H1 (cell line): ENCODE measurements at regions not wholly inside any gene's neighbourhood (a gene's known extent, or its start where the extent isn't known, plus 50 kb on each side); places are given as distances from the start of the nearest gene placed in this dataset.

ENCODE experiments used
- CTCF ChIA-PET: fragments of 300-600 bp; sonication (Branson Sonifier 250); formaldehyde crosslinking; loops from one replicate; lab custom pipeline; 2021; ENCODE audit not compliant: partially characterized antibody; lab: Charles Lee
- POLR2A ChIA-PET: fragments of 300-600 bp; sonication (Branson Sonifier 250); formaldehyde crosslinking; loops from one replicate; lab custom pipeline; 2021; ENCODE audit warnings: inconsistent platforms; ENCODE audit not compliant: partially characterized antibody; lab: Charles Lee
- DNase-seq, 2 experiments: peaks; one replicate each; pipeline versions ENCODE4 v3.0.0 to v3.0.0-alpha.2; 2010 to 2022; ENCODE audit warnings: low spot score in 2 of 2, low read depth in 1 of 2, mixed read lengths in 1 of 2
- FAIRE-seq: peaks from 2 replicates; lab custom pipeline; 2011; peaks lifted over from hg19 to GRCh38; lab: Jason Lieb, UNC
- H2AFZ ChIP-seq: 2 replicates; pipeline ENCODE4 v1.8.1; 2012; ENCODE audit warnings: low read length, inconsistent platforms
- H2AK5ac ChIP-seq: 2 replicates; pipeline ENCODE4 v1.6.1; 2013; ENCODE audit warnings: low read depth, low read length
- H2BK120ac ChIP-seq: replicated peaks from 2 replicates; pipeline ENCODE3; 2013; ENCODE audit warnings: low read depth, low read length, inconsistent platforms
- H2BK12ac ChIP-seq: 2 replicates; pipeline ENCODE4 v1.6.1; 2013; ENCODE audit warnings: low read depth, low read length
- H2BK15ac ChIP-seq: 2 replicates; pipeline ENCODE4 v1.6.1; 2013; ENCODE audit warnings: low read length
- H2BK20ac ChIP-seq: 2 replicates; pipeline ENCODE4 v1.6.1; 2013; ENCODE audit warnings: low read length
- H2BK5ac ChIP-seq: 2 replicates; pipeline ENCODE4 v1.6.1; 2013; ENCODE audit warnings: low read depth, low read length
- H3K14ac ChIP-seq: 2 replicates; pipeline ENCODE4 v1.6.1; 2013; ENCODE audit warnings: inconsistent platforms; ENCODE audit not compliant: insufficient read length
- H3K18ac ChIP-seq: 2 replicates; pipeline ENCODE4 v1.6.1; 2013; ENCODE audit warnings: low read length; ENCODE audit errors: extremely low read depth
- H3K23ac ChIP-seq: 2 replicates; pipeline ENCODE4 v1.6.1; 2013; ENCODE audit warnings: inconsistent platforms; ENCODE audit not compliant: insufficient read length
- H3K23me2 ChIP-seq: 2 replicates; pipeline ENCODE4 v1.6.1; 2013; ENCODE audit warnings: low read depth, low read length
- H3K27ac ChIP-seq: 2 replicates; pipeline ENCODE4 v1.6.1; 2011; ENCODE audit warnings: low read depth, low read length, inconsistent platforms
- H3K27me3 ChIP-seq, 4 experiments: replicated peaks in 1 of 4; 1 replicate in 1 of 4; 2 replicates in 3 of 4; pipeline versions ENCODE4 v1.6.1 to v1.8.1; 2011 to 2013; ENCODE audit warnings: low read length in 3 of 4, mild to moderate bottlenecking in 3 of 4, inconsistent platforms in 2 of 4, mixed read lengths in 2 of 4, moderate library complexity in 1 of 4; ENCODE audit not compliant: control insufficient read depth in 3 of 4, insufficient read depth in 3 of 4; ENCODE audit errors: extremely low read depth in 1 of 4
- H3K36me3 ChIP-seq, 4 experiments: 2 replicates each; pipeline versions ENCODE4 v1.6.1 to v1.8.1; 2011 to 2013; ENCODE audit warnings: mild to moderate bottlenecking in 4 of 4, low read length in 3 of 4, moderate library complexity in 2 of 4, control low read depth in 1 of 4, inconsistent platforms in 1 of 4; ENCODE audit not compliant: insufficient read depth in 4 of 4, control insufficient read depth in 2 of 4
- H3K4ac ChIP-seq: replicated peaks from 2 replicates; pipeline ENCODE3; 2013; ENCODE audit warnings: low read length, low read depth, mixed read lengths, inconsistent platforms; ENCODE audit not compliant: insufficient read length
- H3K4me1 ChIP-seq, 4 experiments: replicated peaks in 1 of 4; 1 replicate in 1 of 4; 2 replicates in 3 of 4; pipeline versions ENCODE4 v1.6.1 to v1.8.1; 2011 to 2013; ENCODE audit warnings: low read length in 3 of 4, inconsistent platforms in 2 of 4, mixed read lengths in 1 of 4; ENCODE audit not compliant: insufficient read depth in 4 of 4, control insufficient read depth in 3 of 4
- H3K4me2 ChIP-seq, 2 experiments: 2 replicates each; pipeline versions ENCODE4 v1.6.1 to v1.8.1; 2011 to 2013; ENCODE audit warnings: low read depth in 2 of 2, low read length in 2 of 2, control low read depth in 1 of 2, inconsistent platforms in 1 of 2, mild to moderate bottlenecking in 1 of 2; ENCODE audit not compliant: insufficient read depth in 1 of 2
- H3K4me3 ChIP-seq, 4 experiments: fragments of 200-600, 300-600 bp in 1 of 4; sonication (generic), shearing (Covaris generic), sonication (Bioruptor Twin) in 1 of 4; 2 replicates each; pipeline versions ENCODE4 v1.5.1 to v1.8.1; 2011 to 2016; ENCODE audit warnings: low read length in 4 of 4, low read depth in 3 of 4, control low read depth in 2 of 4, inconsistent platforms in 2 of 4, mild to moderate bottlenecking in 2 of 4, mixed read lengths in 1 of 4, moderate library complexity in 1 of 4; ENCODE audit not compliant: insufficient read depth in 2 of 4; ENCODE audit errors: extremely low read depth in 1 of 4
- H3K56ac ChIP-seq: replicated peaks from 2 replicates; pipeline ENCODE3; 2013; ENCODE audit warnings: low read depth, mild to moderate bottlenecking, mixed read lengths, low read length, inconsistent platforms; ENCODE audit not compliant: insufficient read length
- H3K79me1 ChIP-seq: 2 replicates; pipeline ENCODE4 v1.6.1; 2013; ENCODE audit warnings: low read depth, low read length, control low read depth
- H3K79me2 ChIP-seq, 2 experiments: 2 replicates each; pipeline versions ENCODE4 v1.6.1 to v1.8.1; 2012 to 2013; ENCODE audit warnings: low read length in 2 of 2, mild to moderate bottlenecking in 2 of 2, inconsistent platforms in 1 of 2; ENCODE audit not compliant: insufficient read depth in 2 of 2, control insufficient read depth in 1 of 2
- H3K9ac ChIP-seq, 4 experiments: replicated peaks in 1 of 4; 1 replicate in 1 of 4; 2 replicates in 3 of 4; pipeline versions ENCODE4 v1.6.1 to v1.8.1; 2011 to 2013; ENCODE audit warnings: low read depth in 3 of 4, low read length in 3 of 4, control low read depth in 2 of 4, mild to moderate bottlenecking in 2 of 4, moderate library complexity in 2 of 4, inconsistent platforms in 1 of 4; ENCODE audit errors: extremely low read depth in 1 of 4
- H3K9me3 ChIP-seq, 2 experiments: 2 replicates each; pipeline versions ENCODE4 v1.6.1 to v1.8.1; 2012 to 2013; ENCODE audit warnings: mild to moderate bottlenecking in 2 of 2, moderate library complexity in 2 of 2, control low read depth in 1 of 2, inconsistent platforms in 1 of 2, low read depth in 1 of 2, low read length in 1 of 2, mixed read lengths in 1 of 2; ENCODE audit not compliant: insufficient read depth in 2 of 2
- H4K20me1 ChIP-seq, 2 experiments: replicated peaks in 1 of 2; 2 replicates each; pipeline versions ENCODE3 to v1.8.1; 2011 to 2013; ENCODE audit warnings: inconsistent platforms in 2 of 2, low read length in 2 of 2, mild to moderate bottlenecking in 1 of 2; ENCODE audit not compliant: insufficient read depth in 2 of 2, control insufficient read depth in 1 of 2
- H4K5ac ChIP-seq: 2 replicates; pipeline ENCODE4 v1.6.1; 2013; ENCODE audit warnings: low read length, low read depth, mixed read lengths, inconsistent platforms; ENCODE audit not compliant: insufficient read length
- H4K8ac ChIP-seq: 2 replicates; pipeline ENCODE4 v1.8.0; 2013; ENCODE audit warnings: mild to moderate bottlenecking, moderate library complexity, low read length, inconsistent platforms; ENCODE audit not compliant: insufficient read depth; ENCODE audit errors: extremely low read depth
- H4K91ac ChIP-seq: replicated peaks from 2 replicates; pipeline ENCODE3; 2013; ENCODE audit warnings: low read length, mixed read lengths, inconsistent platforms; ENCODE audit not compliant: insufficient read length
- BACH1 ChIP-seq: IDR thresholded peaks from 2 replicates; pipeline ENCODE4 v1.6.1; 2012; ENCODE audit warnings: low read length, improper control_type of control experiment
- CTBP2 ChIP-seq: IDR thresholded peaks from 2 replicates; pipeline ENCODE4 v1.7.0; 2011; ENCODE audit warnings: borderline replicate concordance, mild to moderate bottlenecking, moderate library complexity, mixed read lengths, low read length; ENCODE audit not compliant: insufficient read depth, insufficient read length
- HDAC2 ChIP-seq, 2 experiments: fragments of 300-600 bp in 1 of 2; sonication (generic) in 1 of 2; IDR thresholded peaks; 2 replicates each; pipeline ENCODE4 v1.6.1; 2011 to 2012; ENCODE audit warnings: low read depth in 2 of 2, low read length in 2 of 2, mild to moderate bottlenecking in 2 of 2, moderate library complexity in 2 of 2, borderline replicate concordance in 1 of 2, inconsistent platforms in 1 of 2
- JUND ChIP-seq: IDR thresholded peaks from 2 replicates; pipeline ENCODE4 v1.6.1; 2011; ENCODE audit warnings: mild to moderate bottlenecking, improper control_type of control experiment, low read length
- KDM4A ChIP-seq: IDR thresholded peaks from one replicate; pipeline ENCODE4 v1.7.1; 2012; ENCODE audit warnings: low read depth, mild to moderate bottlenecking, moderate library complexity, low read length, inconsistent platforms; ENCODE audit not compliant: severe bottlenecking
- SAP30 ChIP-seq: fragments of 300-600 bp; sonication (generic); IDR thresholded peaks from 2 replicates; pipeline ENCODE4 v1.7.1; 2012; ENCODE audit warnings: low read length, moderate library complexity, mild to moderate bottlenecking, inconsistent platforms; ENCODE audit not compliant: insufficient read depth, insufficient replicate concordance
- TAF1 ChIP-seq: IDR thresholded peaks from 2 replicates; pipeline ENCODE4 v1.6.1; 2011; ENCODE audit warnings: mild to moderate bottlenecking, low read depth, low read length
- WGBS, 2 experiments: shearing (Covaris generic) in 1 of 2; methylation state at CpG; one replicate each; pipeline versions ENCODE4 v1.1.6 to v1.1.7; 2013 to 2015; ENCODE audit warnings: low lambda C conversion rate in 2 of 2, mixed read lengths in 2 of 2, inconsistent platforms in 1 of 2, low coverage in 1 of 2, missing lambda C conversion rate in 1 of 2; ENCODE audit not compliant: insufficient replicate concordance in 2 of 2, insufficient coverage in 1 of 2, insufficient read length in 1 of 2; ENCODE audit errors: extremely low coverage in 1 of 2, missing lambda C conversion rate in 1 of 2; 5-methylcytosine and 5-hydroxymethylcytosine counted together

- Histone ChIP-seq H2AFZ (no peak overlapping the region), H3K79me1 (no peaks in the 10 kb centered on the region), H3K4ac (no peak overlapping the region), H3K18ac (no peak overlapping the region), H3K56ac (no peak overlapping the region), H4K91ac (no peak overlapping the region), H2BK20ac (no peak overlapping the region), H3K9me3 (no peaks in the 10 kb centered on the region), H2BK5ac (no peak overlapping the region), H3K36me3 (no peaks in the 10 kb centered on the region), H3K27ac (no peak overlapping the region)
- no peak for FAIRE-seq
- TF ChIP-seq CTBP2 (no peak), SAP30 (no peak), BACH1 (no peak), JUND (no peak), KDM4A (no peak), TAF1 (no peak), HDAC2 (IDR thresholded peaks at IDR 0.05; ENCODE audit: borderline replicate concordance in 1 of 2, low read depth in 2 of 2, low read length in 2 of 2) (no peak)
- TF ChIP-seq, all 59 proteins: peak for 0
- 100% methylated on average over 2 of the region's 2 CpGs; no CpG with 5 or more reads in 1 of the 2 experiments for WGBS, 2 experiments
- H3K4me1 ChIP-seq: no peaks in the 10 kb centered on the region
- H2BK15ac ChIP-seq: no peak overlapping the region
- ChIA-PET CTCF (no interaction called here), POLR2A (no interaction called here)
- no peaks in the 10 kb centered on the region for H3K79me2 ChIP-seq
- no peak for DNase-seq
- H2BK12ac ChIP-seq: no peak overlapping the region
- H4K5ac ChIP-seq: no peak overlapping the region
- H4K20me1 ChIP-seq: no peaks in the 10 kb centered on the region
- no peak overlapping the region for H3K23ac ChIP-seq
- H2BK120ac ChIP-seq: no peak overlapping the region
- H3K14ac ChIP-seq: no peak overlapping the region
- H3K23me2 ChIP-seq: no peaks in the 10 kb centered on the region
- no peak overlapping the region for H3K4me2 ChIP-seq
- H3K4me3 ChIP-seq: no peak overlapping the region
- H3K27me3 ChIP-seq: no peaks in the 10 kb centered on the region
- H2AK5ac ChIP-seq: no peak overlapping the region
- H3K9ac ChIP-seq: no peak overlapping the region
- no peak overlapping the region for H4K8ac ChIP-seq
Observed at GRCh38 chr10:85445702-85446101, 920.9 kb downstream of the GRID1 start.
